Neural progenitor cell (in vitro differentiated cells): ENCODE measurements at regions not wholly inside any gene's neighbourhood (a gene's known extent, or its start where the extent isn't known, plus 50 kb on each side); places are given as distances from the start of the nearest gene placed in this dataset.

Source experiments
- CTCF ChIP-seq: fragments of 200-600 bp; sonication (generic); IDR thresholded peaks from 2 replicates; pipeline ENCODE4 v1.5.1; 2017; ENCODE audit warnings: antibody characterized with exemption, mild to moderate bottlenecking
- EZH2 ChIP-seq: fragments of 200-600 bp; sonication (generic); IDR thresholded peaks from 2 replicates; pipeline ENCODE4 v1.6.1; 2017; ENCODE audit warnings: antibody characterized with exemption, mild to moderate bottlenecking, moderate library complexity
- EZH2phosphoT487 ChIP-seq: fragments of 200-600 bp; sonication (generic); IDR thresholded peaks from 2 replicates; pipeline ENCODE4 v1.6.1; 2017; ENCODE audit warnings: antibody characterized with exemption

GRCh38 chr6:167465482-167465881 is 140.6 kb downstream of the TTLL2 start:
- no peak for TF ChIP-seq EZH2
- no peak for TF ChIP-seq CTCF
- TF ChIP-seq EZH2phosphoT487: no peak
